GM18861 (cell line): ENCODE measurements at regions not wholly inside any gene's neighbourhood (a gene's known extent, or its start where the extent isn't known, plus 50 kb on each side); places are given as distances from the start of the nearest gene placed in this dataset.

Experiments used
- ATAC-seq: cut with Tn5 transposase; IDR thresholded peaks from one replicate; pipeline ENCODE4 v1.9.1; 2021; ENCODE audit not compliant: unreplicated experiment

GRCh38 chr7:12517451-12517850 lies 53.1 kb upstream of the SCIN start:
- no peak for ATAC-seq

- peak; percentile 90 for ATAC-seq
Measured at GRCh38 chr7:12518920-12519681, 51.4 kb upstream of the SCIN start.

- ATAC-seq, result no peak
Measured at GRCh38 chr7:12519682-12520009, 50.9 kb upstream of the SCIN start.
